OCI-LY3 (cell line): ENCODE measurements at regions not wholly inside any gene's neighbourhood (a gene's known extent, or its start where the extent isn't known, plus 50 kb on each side); places are given as distances from the start of the nearest gene placed in this dataset.

ENCODE experiments used
- H2AFZ ChIP-seq: fragments of 200-600, 300-600 bp; shearing (Covaris generic); 2 replicates; pipeline ENCODE4 v1.6.0; 2014; ENCODE audit warnings: antibody characterized with exemption, low read depth, low read length
- H3K27ac ChIP-seq: fragments of 200-600, 300-600 bp; sonication (generic); 2 replicates; pipeline ENCODE4 v1.5.1; 2014; ENCODE audit warnings: mild to moderate bottlenecking, low read length, moderate library complexity, mixed read lengths
- H3K27me3 ChIP-seq: fragments of 200-600, 300-600 bp; sonication (generic); 2 replicates; pipeline ENCODE4 v1.6.1; 2014; ENCODE audit warnings: low read depth, low read length, mixed read lengths
- H3K36me3 ChIP-seq: fragments of 200-600, 300-600 bp; sonication (generic); replicated peaks from 2 replicates; pipeline ENCODE3; 2014; ENCODE audit warnings: low read depth, low read length, mixed read lengths
- H3K4me1 ChIP-seq: fragments of 300-600, 200-600 bp; sonication (generic); 2 replicates; pipeline ENCODE4 v1.6.1; 2014; ENCODE audit warnings: low read length, mixed read lengths
- H3K4me2 ChIP-seq: fragments of 200-600, 300-600 bp; sonication (generic); 2 replicates; pipeline ENCODE4 v1.6.1; 2014; ENCODE audit warnings: low read length, mixed read lengths
- H3K4me3 ChIP-seq: fragments of 300-600, 200-600 bp; sonication (generic); 2 replicates; pipeline ENCODE4 v1.5.1; 2014; ENCODE audit warnings: antibody characterized with exemption, mild to moderate bottlenecking, low read length, moderate library complexity
- H3K79me2 ChIP-seq: fragments of 300-600, 200-600 bp; shearing (Covaris generic); 2 replicates; pipeline ENCODE4 v1.6.1; 2014; ENCODE audit warnings: mild to moderate bottlenecking, low read length, mixed read lengths
- H3K9ac ChIP-seq: fragments of 300-600, 200-600 bp; shearing (Covaris generic); 2 replicates; pipeline ENCODE4 v1.6.0; 2014; ENCODE audit warnings: mild to moderate bottlenecking, low read length, moderate library complexity
- H3K9me3 ChIP-seq: fragments of 200-600, 300-600 bp; shearing (Covaris generic); 2 replicates; pipeline ENCODE4 v1.6.1; 2014; ENCODE audit warnings: low read length, mixed read lengths; ENCODE audit not compliant: insufficient read depth
- H4K20me1 ChIP-seq: fragments of 200-600, 300-600 bp; sonication (generic); 2 replicates; pipeline ENCODE4 v1.6.1; 2016; ENCODE audit warnings: low read length, mixed read lengths; ENCODE audit not compliant: insufficient read depth
- CTCF ChIP-seq: fragments of 200-600, 300-600 bp; sonication (generic); IDR thresholded peaks from 2 replicates; pipeline ENCODE4 v1.5.1; 2014; ENCODE audit warnings: antibody characterized with exemption, low read length, low read depth
- EZH2phosphoT487 ChIP-seq: fragments of 200-600 bp; shearing (Covaris generic); IDR thresholded peaks from 2 replicates; pipeline ENCODE4 v1.6.1; 2018; ENCODE audit warnings: antibody characterized with exemption, mixed run types, low read depth

DNA sequence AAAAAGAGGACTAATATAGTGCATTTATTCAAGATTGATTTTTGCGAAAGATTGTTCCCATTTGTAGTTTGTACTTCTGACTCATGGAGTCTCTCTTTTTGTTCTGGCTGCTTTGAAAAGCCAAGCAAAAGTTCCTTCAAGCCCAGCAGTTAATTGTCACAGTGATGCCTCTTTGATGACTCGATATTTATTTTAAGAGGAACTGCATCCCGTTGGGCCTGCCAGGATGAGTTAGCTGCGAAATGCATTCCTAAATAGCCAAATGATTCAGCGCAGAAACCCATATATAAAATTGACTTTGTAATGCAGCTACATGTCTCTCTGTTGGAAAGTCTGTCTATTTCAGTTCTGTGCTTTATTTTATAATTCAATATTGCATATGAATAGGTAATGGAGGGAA is 295.1 kb downstream of the GBA3 start:
- no peak overlapping the region for H3K9ac ChIP-seq
- no peaks in the 10 kb centered on the region for H4K20me1 ChIP-seq
- H3K4me2 ChIP-seq: no peak overlapping the region
- H3K4me3 ChIP-seq: no peak overlapping the region
- no peak overlapping the region for H3K27ac ChIP-seq
- no peaks in the 10 kb centered on the region for H3K4me1 ChIP-seq
- TF ChIP-seq EZH2phosphoT487 (no peak), CTCF (no peak)
- no peaks in the 10 kb centered on the region for H3K27me3 ChIP-seq
- H2AFZ ChIP-seq: no peak overlapping the region
- no peaks in the 10 kb centered on the region for H3K9me3 ChIP-seq
- H3K79me2 ChIP-seq: no peaks in the 10 kb centered on the region
- H3K36me3 ChIP-seq: no peaks in the 10 kb centered on the region

- Histone ChIP-seq H3K4me2 (no peak overlapping the region), H3K27me3 (no peaks in the 10 kb centered on the region), H3K9me3 (no peaks in the 10 kb centered on the region), H3K27ac (no peak overlapping the region), H3K9ac (no peak overlapping the region), H4K20me1 (no peaks in the 10 kb centered on the region), H3K4me1 (no peaks in the 10 kb centered on the region), H3K79me2 (no peaks in the 10 kb centered on the region), H3K4me3 (no peak overlapping the region), H3K36me3 (no peaks in the 10 kb centered on the region), H2AFZ (no peak overlapping the region)
- TF ChIP-seq EZH2phosphoT487 (no peak), CTCF (no peak)
Measured at GRCh38 chr4:22986881-22987280, 294.1 kb downstream of the GBA3 start.

GRCh38 chr4:22986262-22986661 is 293.5 kb downstream of the GBA3 start:
- H3K36me3 ChIP-seq: no peaks in the 10 kb centered on the region
- H3K4me2 ChIP-seq: no peak overlapping the region
- no peak for TF ChIP-seq EZH2phosphoT487
- TF ChIP-seq CTCF: no peak

DNA sequence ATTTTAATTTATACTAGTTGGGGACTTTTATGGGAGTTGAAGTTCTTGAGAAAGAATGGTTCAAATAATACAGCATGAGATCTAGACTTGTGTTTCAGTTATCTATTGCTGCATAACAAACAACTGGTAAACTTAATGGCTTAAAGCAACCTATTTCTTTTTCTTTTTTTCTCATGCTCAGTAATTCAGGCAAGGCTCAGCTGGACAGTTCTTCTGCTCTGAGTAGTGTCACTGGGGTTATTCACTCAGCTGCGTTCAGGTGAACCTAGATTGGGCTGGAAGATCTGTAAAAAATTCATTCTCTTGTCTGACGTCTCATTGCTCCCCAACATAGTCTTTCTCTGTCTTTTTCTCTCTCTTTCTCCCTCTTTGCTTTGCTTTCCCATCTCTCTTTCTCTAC is 291.7 kb downstream of the GBA3 start:
- Histone ChIP-seq H3K27me3 (no peaks in the 10 kb centered on the region), H3K79me2 (no peaks in the 10 kb centered on the region), H3K4me1 (no peaks in the 10 kb centered on the region), H3K9ac (no peak overlapping the region), H2AFZ (no peak overlapping the region), H3K27ac (no peak overlapping the region), H3K4me2 (no peak overlapping the region), H3K36me3 (no peaks in the 10 kb centered on the region), H3K9me3 (no peaks in the 10 kb centered on the region), H3K4me3 (no peak overlapping the region), H4K20me1 (no peaks in the 10 kb centered on the region)
- TF ChIP-seq CTCF (no peak), EZH2phosphoT487 (no peak)

More at GRCh38 chr4:22986262-22986661, 293.5 kb downstream of the GBA3 start:
- H4K20me1 ChIP-seq: no peaks in the 10 kb centered on the region
- no peak overlapping the region for H2AFZ ChIP-seq
- no peaks in the 10 kb centered on the region for H3K79me2 ChIP-seq
- H3K4me3 ChIP-seq: no peak overlapping the region
- H3K4me1 ChIP-seq: no peaks in the 10 kb centered on the region
- no peak overlapping the region for H3K9ac ChIP-seq
- H3K27ac ChIP-seq: no peak overlapping the region
- H3K27me3 ChIP-seq: no peaks in the 10 kb centered on the region
- no peaks in the 10 kb centered on the region for H3K9me3 ChIP-seq
